Glomerular endothelial cell (primary cell): ENCODE measurements at regions not wholly inside any gene's neighbourhood (a gene's known extent, or its start where the extent isn't known, plus 50 kb on each side); places are given as distances from the start of the nearest gene placed in this dataset.
"Not testable (repeated sequence)": the region's sequence is repeated elsewhere in the genome, so short reads cannot be mapped to it uniquely, and the experiment has no call there.

ENCODE experiments used
- DNase-seq: peaks from one replicate; pipeline ENCODE4 v3.0.0-alpha.2; 2011; ENCODE audit warnings: low read depth, low spot score; ENCODE audit errors: extremely low read depth

GRCh38 chr6:99143108-99143861, 195.5 kb upstream of the FBXL4 start:
- DNase-seq: no peak

GRCh38 chr6:99141906-99142305, 194.2 kb upstream of the FBXL4 start:
- DNase-seq: not testable (repeated sequence)

DNA sequence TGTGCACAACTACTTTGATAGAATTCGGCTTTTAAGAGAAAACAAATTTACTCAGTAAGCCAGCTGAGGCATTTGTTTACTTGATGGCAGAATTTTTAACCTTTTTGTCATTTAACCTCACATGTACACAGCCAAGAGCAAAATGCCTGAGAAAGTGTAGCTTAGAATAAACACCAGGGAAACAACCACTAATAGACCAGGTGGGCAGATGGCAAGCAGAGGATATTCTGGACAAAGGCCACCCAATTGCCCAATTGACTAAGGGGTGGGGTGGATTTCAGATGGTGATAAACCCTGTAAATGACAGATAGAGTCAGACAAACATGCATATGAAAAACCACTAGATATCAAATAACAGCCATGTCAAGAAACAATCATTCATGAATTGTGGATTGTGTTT, 190.7 kb upstream of the FBXL4 start:
- DNase-seq: no peak

GRCh38 chr6:99137314-99137713, 189.6 kb upstream of the FBXL4 start:
- DNase-seq: no peak

DNA sequence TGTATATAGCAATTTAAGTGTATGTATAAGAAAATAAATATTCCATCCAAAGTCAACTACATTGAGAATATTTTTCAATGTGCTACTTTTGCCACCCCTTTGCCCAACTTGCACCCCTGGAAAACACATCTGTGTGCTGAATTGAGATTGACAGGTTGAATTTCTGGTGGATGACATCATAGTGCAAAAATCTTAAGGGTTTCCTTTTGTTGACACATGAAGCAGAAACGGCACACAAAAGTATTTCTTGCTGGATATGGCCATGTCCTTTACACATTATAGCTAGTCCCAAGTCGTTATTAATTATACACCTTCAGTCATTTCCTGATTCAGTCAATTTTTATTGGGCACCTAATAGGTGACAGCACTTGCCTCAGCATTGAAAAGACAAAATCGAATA, 188.7 kb upstream of the FBXL4 start:
- DNase-seq: no peak

DNA sequence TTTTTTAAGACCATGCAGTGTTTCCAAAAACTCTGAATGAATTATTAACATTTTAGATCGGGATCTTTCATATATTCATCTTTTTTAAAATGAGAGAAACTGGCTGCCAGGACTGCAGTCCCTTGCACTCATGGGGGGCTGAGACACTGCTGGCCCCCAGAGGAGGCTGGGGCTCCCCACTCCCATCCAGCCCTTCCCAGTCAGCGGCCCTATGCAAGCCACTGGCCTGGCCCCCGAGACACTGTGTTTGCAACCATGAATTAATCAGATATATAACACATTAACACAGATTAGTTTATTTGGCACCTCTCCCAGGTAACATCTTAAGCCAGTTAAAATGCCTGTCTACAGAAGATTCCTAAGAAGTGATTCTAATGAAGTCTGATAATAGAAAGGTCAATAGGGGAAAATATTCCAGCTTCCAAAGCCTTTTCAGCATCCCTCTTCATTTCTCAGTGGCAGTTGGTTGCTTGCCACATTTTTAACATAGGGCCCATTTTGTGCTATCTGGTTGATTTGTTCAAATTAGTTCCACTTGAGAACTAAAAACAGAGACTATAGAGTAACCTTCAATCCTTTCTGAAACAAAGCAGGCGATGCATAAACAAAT, 184.4 kb upstream of the FBXL4 start:
- DNase-seq: no peak

DNA sequence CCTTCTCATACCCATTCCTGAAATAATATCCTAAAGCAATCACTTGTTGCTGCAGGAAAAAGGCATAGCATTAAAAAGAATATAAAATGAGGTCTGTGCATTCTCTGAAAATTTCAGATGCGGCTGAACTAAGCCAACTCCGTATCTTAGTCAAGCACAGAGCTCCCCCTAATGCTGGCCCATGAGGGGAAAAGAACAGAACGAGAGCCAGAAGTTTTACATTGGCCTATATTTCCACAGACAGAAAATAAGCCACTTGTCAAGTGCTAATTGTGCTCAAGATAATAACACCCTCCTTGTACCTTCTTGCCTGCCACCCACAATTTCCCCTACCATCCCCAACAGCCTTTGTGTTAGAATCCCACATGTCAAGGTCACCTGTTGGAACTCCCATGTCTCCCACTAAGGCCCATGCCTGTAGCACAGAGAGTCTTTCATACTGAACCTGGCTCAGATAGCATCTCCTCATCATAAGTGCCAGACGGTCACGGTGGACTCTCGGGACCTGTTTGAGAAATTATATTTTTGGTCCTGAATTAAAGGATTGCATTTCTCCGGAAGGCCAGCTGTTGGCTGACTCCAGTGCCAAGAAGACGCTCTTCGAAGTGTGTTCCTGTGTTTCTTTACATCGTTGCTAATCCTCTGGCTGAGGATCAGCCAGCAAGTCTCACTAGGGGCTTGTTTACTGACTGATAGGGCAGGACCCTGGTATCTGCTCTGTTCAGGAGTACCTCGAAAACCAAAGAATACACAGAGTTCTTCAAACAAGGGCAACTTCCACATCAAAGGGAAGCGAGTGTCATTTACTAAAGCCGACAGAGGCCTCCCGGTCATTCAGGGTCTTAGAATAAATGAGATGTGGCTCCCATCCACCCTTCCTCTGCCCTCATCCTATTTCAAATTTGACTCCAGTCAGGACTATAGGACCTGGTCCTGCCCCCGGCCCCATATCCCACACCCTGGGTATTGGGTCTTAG, 183.4 kb upstream of the FBXL4 start:
- DNase-seq: no peak

GRCh38 chr6:99129835-99130234, 182.1 kb upstream of the FBXL4 start:
- DNase-seq: no peak

DNA sequence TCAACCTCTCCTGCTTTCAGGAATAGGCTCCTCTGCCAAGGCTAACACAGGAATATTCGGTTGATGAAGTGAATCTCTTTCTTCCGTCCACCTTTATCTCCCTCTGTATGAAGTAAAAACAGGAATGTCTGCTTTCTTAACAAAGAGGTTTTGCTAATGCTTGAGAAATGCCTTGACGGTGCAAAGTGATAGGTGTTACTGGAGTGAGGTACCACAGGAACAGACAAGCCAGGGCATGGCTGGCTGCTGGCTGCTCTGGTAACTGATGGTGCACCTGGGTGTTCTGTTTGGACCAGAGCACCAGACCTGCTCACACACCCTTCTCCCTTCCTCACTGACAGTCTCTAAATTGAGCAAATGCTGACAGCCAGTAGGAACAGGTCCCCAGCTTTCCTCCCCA, 174.0 kb upstream of the FBXL4 start:
- no peak for DNase-seq

DNA sequence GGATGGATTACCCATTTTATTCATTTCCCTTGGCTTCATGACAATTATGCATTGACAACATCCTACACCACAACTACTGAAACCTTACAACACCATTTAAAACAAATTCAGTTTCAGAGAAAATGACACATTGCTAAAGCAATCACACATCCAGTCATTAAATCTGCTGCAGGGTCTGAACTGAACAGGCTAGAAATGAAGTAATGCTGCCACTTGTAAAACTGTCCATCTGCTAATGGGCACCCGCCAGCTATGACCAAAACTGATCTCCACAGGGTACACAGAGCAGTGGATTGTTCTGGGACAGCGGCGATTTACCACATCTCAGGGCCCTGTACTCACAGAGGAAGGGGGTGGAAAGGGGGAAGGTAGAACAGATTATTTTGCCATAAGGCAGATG, 172.9 kb upstream of the FBXL4 start:
- no peak for DNase-seq

- peak; percentile 10 for DNase-seq
Observed at GRCh38 chr6:99119109-99120031, 171.6 kb upstream of the FBXL4 start.

- DNase-seq: no peak
Observed at GRCh38 chr6:99114769-99115406, 167.1 kb upstream of the FBXL4 start.

DNA sequence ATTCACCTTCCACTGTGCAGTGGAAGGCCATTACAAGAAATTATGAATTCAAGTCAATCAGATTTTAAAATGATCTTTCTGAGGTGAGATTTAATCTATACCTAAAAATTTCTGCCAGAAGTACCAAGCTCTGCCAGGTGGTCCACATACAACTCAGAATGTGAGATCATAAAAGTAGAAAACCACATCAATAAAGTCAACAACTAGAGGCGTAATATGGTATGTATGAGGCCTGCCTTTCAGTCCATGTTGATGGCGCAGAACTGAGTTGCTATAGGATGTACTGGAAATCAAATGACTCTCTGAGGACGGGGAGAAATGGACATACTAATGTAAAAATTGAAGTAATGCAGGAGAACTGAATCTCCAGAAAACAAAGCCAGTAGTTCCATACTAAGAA, 163.8 kb upstream of the FBXL4 start:
- DNase-seq: no peak

- DNase-seq: no peak
Observed at GRCh38 chr6:99110029-99110428, 162.3 kb upstream of the FBXL4 start.

- no peak for DNase-seq
Observed at GRCh38 chr6:99104218-99104617, 156.5 kb upstream of the FBXL4 start.

- DNase-seq: no peak
Observed at GRCh38 chr6:99099243-99099642, 151.5 kb upstream of the FBXL4 start.

DNA sequence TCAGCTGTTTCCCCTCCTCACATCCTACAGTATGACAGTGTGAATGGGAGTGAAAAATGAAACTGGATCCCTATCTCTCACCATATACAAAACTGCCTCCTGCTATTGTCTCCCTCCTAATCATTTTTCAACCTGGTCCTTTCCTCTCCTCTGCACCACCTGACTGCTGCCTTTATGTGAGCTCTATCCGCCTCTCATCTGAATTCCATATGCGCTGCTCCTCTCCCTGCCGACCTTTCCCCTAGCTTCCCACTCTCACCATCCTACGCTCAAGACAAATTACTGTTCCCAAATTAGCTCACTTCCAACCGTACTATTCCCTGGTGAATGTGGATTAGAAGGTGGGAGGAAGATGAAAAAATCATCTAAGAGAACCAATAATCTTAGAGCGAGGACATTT, 148.4 kb upstream of the FBXL4 start:
- DNase-seq: no peak

- no peak for DNase-seq
Observed at GRCh38 chr6:99093456-99094190, 145.9 kb upstream of the FBXL4 start.

DNA sequence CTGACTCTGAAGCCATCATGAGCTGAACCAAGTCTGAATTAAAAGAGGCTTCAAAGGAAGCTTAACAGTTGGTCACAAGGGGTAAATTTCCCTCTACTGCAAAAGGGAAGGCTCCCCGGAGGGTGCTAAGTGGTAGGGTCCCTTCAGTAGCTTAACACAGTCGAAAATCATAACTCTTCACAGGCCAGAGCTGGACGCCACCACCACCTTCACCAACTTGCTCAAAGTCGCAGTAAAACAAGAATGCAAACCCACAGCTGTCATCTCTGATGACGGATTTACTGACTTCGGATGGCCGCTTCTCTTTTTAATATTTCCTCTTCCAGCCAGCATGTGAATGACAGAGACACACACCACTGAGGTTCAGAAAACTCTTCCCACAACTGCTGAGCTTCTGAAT, 144.7 kb upstream of the FBXL4 start:
- DNase-seq: no peak
